ENCODE measurements at regions not wholly inside any gene's neighbourhood (a gene's known extent, or its start where the extent isn't known, plus 50 kb on each side); places are given as distances from the start of the nearest gene placed in this dataset.

DNA sequence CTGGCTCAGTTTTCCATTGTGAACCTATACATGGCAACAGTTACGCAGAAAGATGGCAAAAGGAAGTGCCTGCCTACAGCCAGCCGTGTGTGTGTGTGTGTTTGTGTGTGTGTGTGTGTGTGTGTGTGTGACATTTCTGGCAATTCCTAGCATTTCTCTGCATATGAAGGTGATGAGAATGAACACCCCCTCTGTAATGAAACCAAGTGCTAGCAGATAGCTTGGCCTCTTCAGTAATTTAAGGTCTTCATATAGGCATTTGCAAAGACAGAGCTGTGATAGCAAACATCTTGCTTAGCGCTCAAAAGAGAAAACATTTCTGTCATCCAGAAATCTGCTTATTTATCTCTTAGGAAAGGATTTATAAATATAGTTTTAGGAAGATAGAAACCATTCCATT, 389.1 kb downstream of the AACS start (continued):
- TF ChIP-seq, protein P1, sequence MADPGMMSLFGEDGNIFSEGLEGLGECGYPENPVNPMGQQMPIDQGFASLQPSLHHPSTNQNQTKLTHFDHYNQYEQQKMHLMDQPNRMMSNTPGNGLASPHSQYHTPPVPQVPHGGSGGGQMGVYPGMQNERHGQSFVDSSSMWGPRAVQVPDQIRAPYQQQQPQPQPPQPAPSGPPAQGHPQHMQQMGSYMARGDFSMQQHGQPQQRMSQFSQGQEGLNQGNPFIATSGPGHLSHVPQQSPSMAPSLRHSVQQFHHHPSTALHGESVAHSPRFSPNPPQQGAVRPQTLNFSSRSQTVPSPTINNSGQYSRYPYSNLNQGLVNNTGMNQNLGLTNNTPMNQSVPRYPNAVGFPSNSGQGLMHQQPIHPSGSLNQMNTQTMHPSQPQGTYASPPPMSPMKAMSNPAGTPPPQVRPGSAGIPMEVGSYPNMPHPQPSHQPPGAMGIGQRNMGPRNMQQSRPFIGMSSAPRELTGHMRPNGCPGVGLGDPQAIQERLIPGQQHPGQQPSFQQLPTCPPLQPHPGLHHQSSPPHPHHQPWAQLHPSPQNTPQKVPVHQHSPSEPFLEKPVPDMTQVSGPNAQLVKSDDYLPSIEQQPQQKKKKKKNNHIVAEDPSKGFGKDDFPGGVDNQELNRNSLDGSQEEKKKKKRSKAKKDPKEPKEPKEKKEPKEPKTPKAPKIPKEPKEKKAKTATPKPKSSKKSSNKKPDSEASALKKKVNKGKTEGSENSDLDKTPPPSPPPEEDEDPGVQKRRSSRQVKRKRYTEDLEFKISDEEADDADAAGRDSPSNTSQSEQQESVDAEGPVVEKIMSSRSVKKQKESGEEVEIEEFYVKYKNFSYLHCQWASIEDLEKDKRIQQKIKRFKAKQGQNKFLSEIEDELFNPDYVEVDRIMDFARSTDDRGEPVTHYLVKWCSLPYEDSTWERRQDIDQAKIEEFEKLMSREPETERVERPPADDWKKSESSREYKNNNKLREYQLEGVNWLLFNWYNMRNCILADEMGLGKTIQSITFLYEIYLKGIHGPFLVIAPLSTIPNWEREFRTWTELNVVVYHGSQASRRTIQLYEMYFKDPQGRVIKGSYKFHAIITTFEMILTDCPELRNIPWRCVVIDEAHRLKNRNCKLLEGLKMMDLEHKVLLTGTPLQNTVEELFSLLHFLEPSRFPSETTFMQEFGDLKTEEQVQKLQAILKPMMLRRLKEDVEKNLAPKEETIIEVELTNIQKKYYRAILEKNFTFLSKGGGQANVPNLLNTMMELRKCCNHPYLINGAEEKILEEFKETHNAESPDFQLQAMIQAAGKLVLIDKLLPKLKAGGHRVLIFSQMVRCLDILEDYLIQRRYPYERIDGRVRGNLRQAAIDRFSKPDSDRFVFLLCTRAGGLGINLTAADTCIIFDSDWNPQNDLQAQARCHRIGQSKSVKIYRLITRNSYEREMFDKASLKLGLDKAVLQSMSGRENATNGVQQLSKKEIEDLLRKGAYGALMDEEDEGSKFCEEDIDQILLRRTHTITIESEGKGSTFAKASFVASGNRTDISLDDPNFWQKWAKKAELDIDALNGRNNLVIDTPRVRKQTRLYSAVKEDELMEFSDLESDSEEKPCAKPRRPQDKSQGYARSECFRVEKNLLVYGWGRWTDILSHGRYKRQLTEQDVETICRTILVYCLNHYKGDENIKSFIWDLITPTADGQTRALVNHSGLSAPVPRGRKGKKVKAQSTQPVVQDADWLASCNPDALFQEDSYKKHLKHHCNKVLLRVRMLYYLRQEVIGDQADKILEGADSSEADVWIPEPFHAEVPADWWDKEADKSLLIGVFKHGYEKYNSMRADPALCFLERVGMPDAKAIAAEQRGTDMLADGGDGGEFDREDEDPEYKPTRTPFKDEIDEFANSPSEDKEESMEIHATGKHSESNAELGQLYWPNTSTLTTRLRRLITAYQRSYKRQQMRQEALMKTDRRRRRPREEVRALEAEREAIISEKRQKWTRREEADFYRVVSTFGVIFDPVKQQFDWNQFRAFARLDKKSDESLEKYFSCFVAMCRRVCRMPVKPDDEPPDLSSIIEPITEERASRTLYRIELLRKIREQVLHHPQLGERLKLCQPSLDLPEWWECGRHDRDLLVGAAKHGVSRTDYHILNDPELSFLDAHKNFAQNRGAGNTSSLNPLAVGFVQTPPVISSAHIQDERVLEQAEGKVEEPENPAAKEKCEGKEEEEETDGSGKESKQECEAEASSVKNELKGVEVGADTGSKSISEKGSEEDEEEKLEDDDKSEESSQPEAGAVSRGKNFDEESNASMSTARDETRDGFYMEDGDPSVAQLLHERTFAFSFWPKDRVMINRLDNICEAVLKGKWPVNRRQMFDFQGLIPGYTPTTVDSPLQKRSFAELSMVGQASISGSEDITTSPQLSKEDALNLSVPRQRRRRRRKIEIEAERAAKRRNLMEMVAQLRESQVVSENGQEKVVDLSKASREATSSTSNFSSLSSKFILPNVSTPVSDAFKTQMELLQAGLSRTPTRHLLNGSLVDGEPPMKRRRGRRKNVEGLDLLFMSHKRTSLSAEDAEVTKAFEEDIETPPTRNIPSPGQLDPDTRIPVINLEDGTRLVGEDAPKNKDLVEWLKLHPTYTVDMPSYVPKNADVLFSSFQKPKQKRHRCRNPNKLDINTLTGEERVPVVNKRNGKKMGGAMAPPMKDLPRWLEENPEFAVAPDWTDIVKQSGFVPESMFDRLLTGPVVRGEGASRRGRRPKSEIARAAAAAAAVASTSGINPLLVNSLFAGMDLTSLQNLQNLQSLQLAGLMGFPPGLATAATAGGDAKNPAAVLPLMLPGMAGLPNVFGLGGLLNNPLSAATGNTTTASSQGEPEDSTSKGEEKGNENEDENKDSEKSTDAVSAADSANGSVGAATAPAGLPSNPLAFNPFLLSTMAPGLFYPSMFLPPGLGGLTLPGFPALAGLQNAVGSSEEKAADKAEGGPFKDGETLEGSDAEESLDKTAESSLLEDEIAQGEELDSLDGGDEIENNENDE (IDR thresholded peaks at IDR 0.05; ENCODE audit: insufficient replicate concordance, low read length): no peak
- TF ChIP-seq SRF (IDR thresholded peaks at IDR 0.05; ENCODE audit: low read depth, low read length): no peak
- TF ChIP-seq, protein P2, sequence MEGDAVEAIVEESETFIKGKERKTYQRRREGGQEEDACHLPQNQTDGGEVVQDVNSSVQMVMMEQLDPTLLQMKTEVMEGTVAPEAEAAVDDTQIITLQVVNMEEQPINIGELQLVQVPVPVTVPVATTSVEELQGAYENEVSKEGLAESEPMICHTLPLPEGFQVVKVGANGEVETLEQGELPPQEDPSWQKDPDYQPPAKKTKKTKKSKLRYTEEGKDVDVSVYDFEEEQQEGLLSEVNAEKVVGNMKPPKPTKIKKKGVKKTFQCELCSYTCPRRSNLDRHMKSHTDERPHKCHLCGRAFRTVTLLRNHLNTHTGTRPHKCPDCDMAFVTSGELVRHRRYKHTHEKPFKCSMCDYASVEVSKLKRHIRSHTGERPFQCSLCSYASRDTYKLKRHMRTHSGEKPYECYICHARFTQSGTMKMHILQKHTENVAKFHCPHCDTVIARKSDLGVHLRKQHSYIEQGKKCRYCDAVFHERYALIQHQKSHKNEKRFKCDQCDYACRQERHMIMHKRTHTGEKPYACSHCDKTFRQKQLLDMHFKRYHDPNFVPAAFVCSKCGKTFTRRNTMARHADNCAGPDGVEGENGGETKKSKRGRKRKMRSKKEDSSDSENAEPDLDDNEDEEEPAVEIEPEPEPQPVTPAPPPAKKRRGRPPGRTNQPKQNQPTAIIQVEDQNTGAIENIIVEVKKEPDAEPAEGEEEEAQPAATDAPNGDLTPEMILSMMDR (IDR thresholded peaks at IDR 0.05; ENCODE audit: control extremely low read depth in 1 of 3, insufficient read depth in 1 of 3, low read depth in 1 of 3, low read length in 3 of 3): no peak
